HG02840 (cell line): ENCODE measurements at regions not wholly inside any gene's neighbourhood (a gene's known extent, or its start where the extent isn't known, plus 50 kb on each side); places are given as distances from the start of the nearest gene placed in this dataset.
"Not testable (repeated sequence)": the region's sequence is repeated elsewhere in the genome, so short reads cannot be mapped to it uniquely, and the experiment has no call there.

Source experiments
- ATAC-seq: cut with Tn5 transposase; IDR thresholded peaks from one replicate; pipeline ENCODE4 v1.9.1; 2021; ENCODE audit warnings: mild to moderate bottlenecking, moderate library complexity, moderate number of reproducible peaks; ENCODE audit not compliant: unreplicated experiment, low FRiP score

GRCh38 chr9:18255158-18255629, 218.8 kb upstream of the ADAMTSL1 start:
- ATAC-seq = peak; percentile 63

GRCh38 chr9:18255747-18256146, 218.2 kb upstream of the ADAMTSL1 start:
- no peak for ATAC-seq

GRCh38 chr9:18256568-18256967, 217.4 kb upstream of the ADAMTSL1 start:
- ATAC-seq = no peak

- no peak for ATAC-seq
These were observed 213.4 kb upstream of the ADAMTSL1 start for GRCh38 chr9:18260521-18260920.

GRCh38 chr9:18261181-18261580, 212.8 kb upstream of the ADAMTSL1 start:
- no peak for ATAC-seq

GRCh38 chr9:18263377-18263776, 210.6 kb upstream of the ADAMTSL1 start:
- ATAC-seq = no peak

DNA sequence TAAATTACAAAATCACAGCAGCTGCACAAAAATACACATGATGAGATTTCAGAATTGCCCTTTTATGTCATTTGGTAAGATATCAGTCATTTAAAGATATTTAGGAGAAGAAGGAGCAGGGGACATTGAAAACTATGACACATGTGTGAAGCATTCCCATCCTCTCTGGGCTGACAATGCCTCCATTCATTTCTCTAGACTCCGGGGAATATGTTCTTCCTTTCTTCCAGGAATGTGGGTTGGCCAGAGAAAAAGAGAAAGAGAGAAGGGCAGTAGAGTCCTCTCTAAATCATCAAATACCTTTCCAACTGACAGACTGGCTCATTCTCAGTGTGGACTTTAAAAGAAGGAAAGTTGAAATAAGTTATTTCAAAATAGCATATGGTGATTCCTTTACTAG, 205.6 kb upstream of the ADAMTSL1 start:
- ATAC-seq = no peak

- ATAC-seq = no peak
These were observed 204.4 kb upstream of the ADAMTSL1 start for GRCh38 chr9:18269561-18269960.

DNA sequence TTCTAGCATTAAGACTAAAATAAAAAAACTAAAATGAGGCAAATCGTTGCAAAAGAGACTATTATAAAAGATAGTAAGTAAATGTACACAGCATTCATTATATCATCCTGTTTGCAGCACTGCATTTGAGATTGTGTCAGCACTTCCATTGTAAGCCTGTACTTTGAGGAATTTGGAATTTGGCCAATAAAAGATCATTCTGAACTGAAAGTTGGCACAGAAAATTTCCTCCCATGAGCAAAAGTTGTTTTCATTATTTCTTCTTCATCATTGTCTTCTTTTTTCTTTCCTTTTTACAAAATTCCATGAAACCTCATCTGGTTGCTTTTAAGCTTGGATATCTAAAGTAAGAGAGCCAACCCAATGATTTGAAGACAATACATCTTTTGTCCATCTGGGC, 199.3 kb upstream of the ADAMTSL1 start:
- ATAC-seq = no peak

- no peak for ATAC-seq
These were observed 198.5 kb upstream of the ADAMTSL1 start for GRCh38 chr9:18275313-18275990.

DNA sequence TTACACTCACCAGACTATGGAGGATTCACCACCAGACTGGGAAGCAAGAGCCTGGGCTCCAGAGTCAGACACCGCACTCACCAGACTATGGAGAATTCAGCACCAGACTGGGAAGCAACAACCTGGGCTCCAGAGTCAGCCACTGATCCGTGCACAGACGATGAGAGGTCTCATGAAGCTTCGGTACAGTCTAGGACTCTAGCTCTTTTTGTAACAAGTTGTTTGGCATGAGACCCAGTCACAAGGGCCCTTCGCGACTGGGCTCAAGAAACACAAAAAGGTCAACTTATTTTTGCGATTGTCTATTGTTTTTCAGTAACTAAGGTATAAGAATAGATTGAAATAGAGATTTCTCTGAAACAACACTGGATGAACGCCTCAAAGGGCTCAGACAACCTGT, 192.7 kb upstream of the ADAMTSL1 start:
- ATAC-seq = no peak

DNA sequence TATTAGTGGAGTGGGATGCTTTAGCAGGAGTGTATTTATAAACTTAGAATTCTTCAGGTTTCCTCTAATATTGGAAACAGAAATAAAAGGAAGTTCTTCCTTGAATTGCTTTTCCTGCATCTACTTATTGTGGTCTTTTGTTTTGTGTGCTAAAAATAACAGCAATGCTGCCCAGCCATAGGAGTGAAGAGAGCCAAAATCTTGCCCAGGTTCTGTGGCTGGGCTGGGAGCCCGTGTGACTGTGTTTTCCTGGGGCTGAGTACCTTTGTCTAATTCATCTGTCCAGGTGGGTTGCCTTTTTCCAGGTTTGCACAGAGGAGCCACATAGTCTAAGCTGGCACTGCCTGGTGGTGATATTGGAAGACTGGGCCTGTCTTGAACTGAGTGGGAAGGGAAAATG, 179.7 kb upstream of the ADAMTSL1 start:
- ATAC-seq = no peak

GRCh38 chr9:18296702-18297055, 177.3 kb upstream of the ADAMTSL1 start:
- ATAC-seq = no peak

GRCh38 chr9:18297056-18297841, 176.7 kb upstream of the ADAMTSL1 start:
- no peak for ATAC-seq

GRCh38 chr9:18299449-18299848, 174.5 kb upstream of the ADAMTSL1 start:
- no peak for ATAC-seq

- not testable (repeated sequence) for ATAC-seq
These were observed 168.7 kb upstream of the ADAMTSL1 start for GRCh38 chr9:18305167-18305806.

- ATAC-seq = no peak
These were observed 159.6 kb upstream of the ADAMTSL1 start for GRCh38 chr9:18314316-18314715.

- no peak for ATAC-seq
These were observed 156.1 kb upstream of the ADAMTSL1 start for GRCh38 chr9:18317896-18318295.

- ATAC-seq = no peak
These were observed 154.0 kb upstream of the ADAMTSL1 start for GRCh38 chr9:18319918-18320445.

DNA sequence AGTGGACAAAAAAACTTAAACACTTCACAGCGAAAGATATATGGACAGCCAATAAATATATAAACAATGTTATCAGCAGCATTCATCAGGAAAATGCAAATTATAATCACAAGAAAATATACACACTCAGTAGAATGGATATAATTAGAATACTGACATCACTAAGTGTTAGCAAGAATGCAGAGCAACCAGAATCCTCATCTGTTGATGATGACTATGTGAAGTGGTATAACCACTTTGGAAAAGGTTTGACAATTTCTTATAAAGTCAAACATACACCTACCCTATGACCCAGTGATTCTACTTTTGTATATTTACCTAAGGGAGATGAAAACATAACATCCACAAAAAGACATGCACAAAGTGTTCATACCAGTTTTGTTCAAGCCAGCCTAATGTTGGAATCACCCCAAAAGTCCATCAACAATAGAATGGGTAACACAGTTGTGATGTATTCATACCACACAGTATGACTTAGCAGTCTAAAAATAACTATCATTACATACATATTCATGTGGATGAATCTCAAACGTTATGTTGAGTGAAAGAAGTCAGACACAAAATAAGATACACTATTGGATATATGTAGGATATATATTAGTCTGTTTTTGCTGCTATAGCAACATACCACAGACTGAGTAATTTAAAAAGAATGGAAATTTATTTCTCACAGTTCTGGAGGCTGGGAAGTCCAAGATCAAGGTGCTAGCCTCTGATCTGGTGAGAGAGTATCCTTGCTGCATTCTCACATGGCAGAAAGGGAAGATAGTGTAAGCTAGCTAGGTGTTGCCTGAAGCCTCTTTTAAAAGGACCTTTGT, 148.8 kb upstream of the ADAMTSL1 start:
- no peak for ATAC-seq

- ATAC-seq = not testable (repeated sequence)
These were observed 148.3 kb upstream of the ADAMTSL1 start for GRCh38 chr9:18325746-18326011.
